ENCODE measurements at regions not wholly inside any gene's neighbourhood (a gene's known extent, or its start where the extent isn't known, plus 50 kb on each side); places are given as distances from the start of the nearest gene placed in this dataset.

GRCh38 chr6:84360039-84360438, 132.6 kb upstream of the CEP162 start:
- no peak for TF ChIP-seq CTCF (conservative IDR thresholded peaks at IDR 0.05 in 1 of 2, IDR thresholded peaks at IDR 0.05 in 1 of 2; ENCODE audit: extremely low read depth in 1 of 2, insufficient read depth in 1 of 2, low read depth in 1 of 2, low read length in 2 of 2)
- TF ChIP-seq EZH2 (IDR thresholded peaks at IDR 0.05; ENCODE audit: borderline replicate concordance, low read length), result no peak

Measured in mammary epithelial cell (primary cell).